ENCODE measurements at regions not wholly inside any gene's neighbourhood (a gene's known extent, or its start where the extent isn't known, plus 50 kb on each side); places are given as distances from the start of the nearest gene placed in this dataset.

GRCh38 chr1:215457213-215457612 lies 109.9 kb upstream of the KCTD3 start:
- in situ Hi-C loops (cut with MboI) (no loop called here), intact Hi-C loops (cut with micrococcal nuclease) (no loop called here)
- Histone ChIP-seq H3K9me3 (replicated peaks; ENCODE audit: control insufficient read depth, insufficient read depth, low read depth, low read length) (no peaks in the 10 kb centered on the region), H3K9ac (ENCODE audit: insufficient read depth in 1 of 2, low read depth in 2 of 2, low read length in 2 of 2) (no peak overlapping the region), H3K4me2 (ENCODE audit: insufficient read depth, low read length) (no peak overlapping the region), H3K27me3 (ENCODE audit: control insufficient read depth in 2 of 2, insufficient read depth in 2 of 2, low read length in 2 of 2) (no peaks in the 10 kb centered on the region), H3K9me1 (ENCODE audit: control insufficient read depth, insufficient read depth, low read length) (no peaks in the 10 kb centered on the region), H4K20me1 (replicated peaks; ENCODE audit: control insufficient read depth, insufficient read depth, low read length) (no peaks in the 10 kb centered on the region), H3K36me3 (ENCODE audit: control insufficient read depth, insufficient read depth, low read length) (no peaks in the 10 kb centered on the region), H3K79me2 (ENCODE audit: control insufficient read depth, insufficient read depth, low read length) (no peaks in the 10 kb centered on the region), H3K4me3 (no peak overlapping the region), H3K4me1 (replicated peaks in 1 of 2; ENCODE audit: control insufficient read depth in 2 of 2, insufficient read depth in 2 of 2, low read length in 2 of 2) (no peaks in the 10 kb centered on the region), H2AFZ (ENCODE audit: low read depth, low read length) (no peak overlapping the region), H3K27ac (ENCODE audit: extremely low read depth, low read depth, low read length) (no peak overlapping the region)
- POLR2A ChIA-PET, result no interaction called here
- no peak for ATAC-seq
- no peak for FAIRE-seq
- WGBS (ENCODE audit: insufficient coverage, low coverage, missing lambda C conversion rate), result 0% methylated on average over 3 of the region's 3 CpGs
- CTCF ChIA-PET (ENCODE audit: low intra/inter-chr PET ratio), result no interaction called here
- BruUV-seq (replicated peaks), result no TSS peak
- no peak for DNase-seq (ENCODE audit: extremely low read depth in 1 of 4, low spot score in 3 of 4)
- no peak for TF ChIP-seq KLF16 (IDR thresholded peaks at IDR 0.05)
- no peak for TF ChIP-seq GTF3C2 (IDR thresholded peaks at IDR 0.05; ENCODE audit: borderline replicate concordance, extremely low read depth, insufficient read length)
- no peak for TF ChIP-seq TEAD2 (tag; IDR thresholded peaks at IDR 0.05)
- no peak for TF ChIP-seq ZNF282 (CRISPR knock-in tag; IDR thresholded peaks at IDR 0.05)
- no peak for TF ChIP-seq ARID4B (CRISPR knock-in tag; IDR thresholded peaks at IDR 0.05)
- no peak for TF ChIP-seq ARID3A (IDR thresholded peaks at IDR 0.05; ENCODE audit: borderline replicate concordance, low read depth, low read length)
- TF ChIP-seq NEUROD1 (IDR thresholded peaks at IDR 0.05; ENCODE audit: borderline replicate concordance, low read depth, low read length, partially characterized antibody), result no peak
- TF ChIP-seq CUX1 (CRISPR knock-in tag; IDR thresholded peaks at IDR 0.05), result no peak
